CD4-positive, alpha-beta T cell (primary cell): ENCODE measurements at regions not wholly inside any gene's neighbourhood (a gene's known extent, or its start where the extent isn't known, plus 50 kb on each side); places are given as distances from the start of the nearest gene placed in this dataset.

ENCODE experiments used
- ATAC-seq: fragments of 200-7000 bp; cut with Tn5 transposase; one replicate; pipeline ENCODE4 v1.10.0; 2022; ENCODE audit warnings: mild to moderate bottlenecking; ENCODE audit not compliant: poor library complexity
- CTCF ChIA-PET: fragments of 350-600 bp; sonication (Branson Sonifier 250); formaldehyde crosslinking; loops from one replicate; lab custom pipeline; 2021; ENCODE audit warnings: antibody characterized with exemption, inconsistent platforms; lab: Charles Lee
- POLR2A ChIA-PET: fragments of 350-600 bp; sonication (Branson Sonifier 250); formaldehyde crosslinking; loops from one replicate; lab custom pipeline; 2021; ENCODE audit warnings: antibody characterized with exemption, inconsistent platforms; lab: Charles Lee
- DNase-seq, 14 experiments: peaks; one replicate each; pipeline ENCODE4 v3.0.0-alpha.2; 2013 to 2020; ENCODE audit warnings: mixed read lengths in 2 of 14
- H3K27ac ChIP-seq, 2 donors: one replicate each; pipeline versions ENCODE4 v1.5.1 to v1.7.0; 2013; ENCODE audit warnings: low read length in 2 of 2, low read depth in 1 of 2, mild to moderate bottlenecking in 1 of 2
- H3K27me3 ChIP-seq, 2 experiments: 1 replicate in 1 of 2; 2 replicates in 1 of 2; pipeline versions ENCODE4 v1.6.1 to v1.7.0; 2013; ENCODE audit warnings: low read length in 2 of 2, control low read depth in 1 of 2, mild to moderate bottlenecking in 1 of 2, moderate library complexity in 1 of 2; ENCODE audit not compliant: insufficient read depth in 2 of 2, control insufficient read depth in 1 of 2
- H3K36me3 ChIP-seq: one replicate; pipeline ENCODE4 v1.6.1; 2013; ENCODE audit warnings: low read length, control low read depth; ENCODE audit not compliant: insufficient read depth
- H3K4me1 ChIP-seq: one replicate; pipeline ENCODE4 v1.6.1; 2013; ENCODE audit warnings: low read length, control low read depth; ENCODE audit not compliant: insufficient read depth
- H3K4me3 ChIP-seq: one replicate; pipeline ENCODE4 v1.5.1; 2013; ENCODE audit warnings: mild to moderate bottlenecking, low read length, moderate library complexity
- H3K9me3 ChIP-seq, 2 experiments: 1 replicate in 1 of 2; 2 replicates in 1 of 2; pipeline versions ENCODE4 v1.6.1 to v1.7.0; 2013; ENCODE audit warnings: low read length in 2 of 2, mild to moderate bottlenecking in 2 of 2, control low read depth in 1 of 2, moderate library complexity in 1 of 2; ENCODE audit not compliant: control insufficient read depth in 1 of 2, insufficient read depth in 1 of 2
- H3K27ac Mint-ChIP-seq: one replicate; pipeline ENCODE4 v1.8.0; 2020; ENCODE audit warnings: mixed read lengths
- H3K27me3 Mint-ChIP-seq: one replicate; pipeline ENCODE4 v1.8.0; 2021; ENCODE audit warnings: mixed read lengths
- H3K36me3 Mint-ChIP-seq: one replicate; pipeline ENCODE4 v1.8.0; 2021; ENCODE audit warnings: low read depth, mixed read lengths
- H3K4me1 Mint-ChIP-seq: one replicate; pipeline ENCODE4 v1.8.0; 2021; ENCODE audit warnings: low read depth, mixed read lengths
- H3K4me3 Mint-ChIP-seq: one replicate; pipeline ENCODE4 v1.8.0; 2020; ENCODE audit warnings: mild to moderate bottlenecking, mixed read lengths
- H3K9me3 Mint-ChIP-seq: one replicate; pipeline ENCODE4 v1.8.0; 2020; ENCODE audit warnings: mixed read lengths
- CTCF ChIP-seq: fragments of 200-600 bp; IDR thresholded peaks from one replicate; pipeline ENCODE4 v1.8.0; 2022; ENCODE audit warnings: antibody characterized with exemption, mild to moderate bottlenecking
- intact Hi-C, 2 experiments: fragments of 100-400 bp; cut with DNase I in 1 of 2; cut with micrococcal nuclease in 1 of 2; formaldehyde crosslinking; loops; one replicate each; pipeline versions ENCODE4 v1.15.1 to v1.9.0; 2023 to 2025; cut with DNase I, micrococcal nuclease

- ATAC-seq (no peak), DNase-seq (no peak)
- no peak overlapping the region for H3K4me3 ChIP-seq
- Mint-ChIP-seq H3K36me3 (no peaks in the 10 kb centered on the region), H3K4me1 (no peaks in the 10 kb centered on the region), H3K9me3 (no peaks in the 10 kb centered on the region), H3K27me3 (no peaks in the 10 kb centered on the region), H3K27ac (no peak overlapping the region), H3K4me3 (no peak overlapping the region)
- H3K4me1 ChIP-seq, result no peaks in the 10 kb centered on the region
- H3K27ac ChIP-seq, result no peak overlapping the region
- no peaks in the 10 kb centered on the region for H3K36me3 ChIP-seq
- POLR2A ChIA-PET, result no interaction called here
- CTCF ChIA-PET, result no interaction called here
- H3K27me3 ChIP-seq, result no peaks in the 10 kb centered on the region
- intact Hi-C loops, result no loop called here
- peaks cover 0 to 4% of the 10 kb centered on the region in 2 experiments for H3K9me3 ChIP-seq
- no peak for TF ChIP-seq CTCF
These were observed 143.7 kb downstream of the SCP2D1 start for GRCh38 chr20:18957328-18957727.

- no peak overlapping the region for H3K27ac ChIP-seq
- no peak for DNase-seq
- ChIA-PET CTCF (no interaction called here), POLR2A (no interaction called here)
- H3K9me3 ChIP-seq, result no peaks in the 10 kb centered on the region
- no peak for TF ChIP-seq CTCF
- Mint-ChIP-seq H3K27ac (no peak overlapping the region), H3K4me1 (no peaks in the 10 kb centered on the region), H3K4me3 (no peak overlapping the region), H3K27me3 (peaks cover under 1% of the 10 kb centered on the region), H3K36me3 (no peaks in the 10 kb centered on the region), H3K9me3 (no peaks in the 10 kb centered on the region)
- intact Hi-C loops, result no loop called here
- H3K27me3 ChIP-seq, result no peaks in the 10 kb centered on the region
- H3K4me3 ChIP-seq, result no peak overlapping the region
- ATAC-seq, result no peak
- H3K4me1 ChIP-seq, result no peaks in the 10 kb centered on the region
- H3K36me3 ChIP-seq, result no peaks in the 10 kb centered on the region
These were observed 157.5 kb downstream of the SCP2D1 start for GRCh38 chr20:18971121-18971520.

DNA sequence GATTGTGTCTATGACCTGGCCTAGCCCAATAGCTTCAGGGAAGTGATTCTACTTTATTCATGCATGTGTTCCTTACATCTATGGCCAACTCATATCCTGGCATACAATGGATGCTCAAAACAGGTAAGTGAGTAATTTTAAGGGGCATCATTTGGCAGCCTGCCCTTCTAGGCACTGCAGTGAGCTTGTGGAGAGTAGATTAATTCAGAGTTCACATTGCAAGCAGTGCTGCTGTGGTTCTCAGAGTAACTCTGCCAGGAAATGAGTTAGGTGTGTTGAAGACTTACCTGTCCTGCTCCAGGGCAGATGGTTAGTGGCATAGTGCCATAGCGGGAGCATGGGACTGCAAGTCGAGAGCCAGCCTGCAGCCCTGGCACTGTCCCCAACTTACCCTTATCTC is 158.0 kb downstream of the SCP2D1 start:
- Histone ChIP-seq H3K9me3 (no peaks in the 10 kb centered on the region), H3K27me3 (no peaks in the 10 kb centered on the region), H3K4me3 (no peak overlapping the region), H3K27ac (no peak overlapping the region), H3K4me1 (no peaks in the 10 kb centered on the region), H3K36me3 (no peaks in the 10 kb centered on the region)
- no peaks in the 10 kb centered on the region for H3K4me1 Mint-ChIP-seq
- DNase-seq (no peak), ATAC-seq (no peak)
- no peaks in the 10 kb centered on the region for H3K36me3 Mint-ChIP-seq
- intact Hi-C loops, result no loop called here
- no peak for TF ChIP-seq CTCF
- ChIA-PET CTCF (no interaction called here), POLR2A (no interaction called here)
- H3K27me3 Mint-ChIP-seq, result no peaks in the 10 kb centered on the region
- no peak overlapping the region for H3K27ac Mint-ChIP-seq
- H3K4me3 Mint-ChIP-seq, result no peak overlapping the region
- H3K9me3 Mint-ChIP-seq, result no peaks in the 10 kb centered on the region
